H1 (cell line): ENCODE measurements at regions not wholly inside any gene's neighbourhood (a gene's known extent, or its start where the extent isn't known, plus 50 kb on each side); places are given as distances from the start of the nearest gene placed in this dataset.

Source experiments
- CTCF ChIA-PET: fragments of 300-600 bp; sonication (Branson Sonifier 250); formaldehyde crosslinking; loops from one replicate; lab custom pipeline; 2021; ENCODE audit not compliant: partially characterized antibody; lab: Charles Lee
- POLR2A ChIA-PET: fragments of 300-600 bp; sonication (Branson Sonifier 250); formaldehyde crosslinking; loops from one replicate; lab custom pipeline; 2021; ENCODE audit warnings: inconsistent platforms; ENCODE audit not compliant: partially characterized antibody; lab: Charles Lee
- DNase-seq, 2 experiments: peaks; one replicate each; pipeline versions ENCODE4 v3.0.0 to v3.0.0-alpha.2; 2010 to 2022; ENCODE audit warnings: low spot score in 2 of 2, low read depth in 1 of 2, mixed read lengths in 1 of 2
- FAIRE-seq: peaks from 2 replicates; lab custom pipeline; 2011; peaks lifted over from hg19 to GRCh38; lab: Jason Lieb, UNC
- H2AFZ ChIP-seq: 2 replicates; pipeline ENCODE4 v1.8.1; 2012; ENCODE audit warnings: low read length, inconsistent platforms
- H2AK5ac ChIP-seq: 2 replicates; pipeline ENCODE4 v1.6.1; 2013; ENCODE audit warnings: low read depth, low read length
- H2BK120ac ChIP-seq: replicated peaks from 2 replicates; pipeline ENCODE3; 2013; ENCODE audit warnings: low read depth, low read length, inconsistent platforms
- H2BK12ac ChIP-seq: 2 replicates; pipeline ENCODE4 v1.6.1; 2013; ENCODE audit warnings: low read depth, low read length
- H2BK15ac ChIP-seq: 2 replicates; pipeline ENCODE4 v1.6.1; 2013; ENCODE audit warnings: low read length
- H2BK20ac ChIP-seq: 2 replicates; pipeline ENCODE4 v1.6.1; 2013; ENCODE audit warnings: low read length
- H2BK5ac ChIP-seq: 2 replicates; pipeline ENCODE4 v1.6.1; 2013; ENCODE audit warnings: low read depth, low read length
- H3K14ac ChIP-seq: 2 replicates; pipeline ENCODE4 v1.6.1; 2013; ENCODE audit warnings: inconsistent platforms; ENCODE audit not compliant: insufficient read length
- H3K18ac ChIP-seq: 2 replicates; pipeline ENCODE4 v1.6.1; 2013; ENCODE audit warnings: low read length; ENCODE audit errors: extremely low read depth
- H3K23ac ChIP-seq: 2 replicates; pipeline ENCODE4 v1.6.1; 2013; ENCODE audit warnings: inconsistent platforms; ENCODE audit not compliant: insufficient read length
- H3K23me2 ChIP-seq: 2 replicates; pipeline ENCODE4 v1.6.1; 2013; ENCODE audit warnings: low read depth, low read length
- H3K27ac ChIP-seq: 2 replicates; pipeline ENCODE4 v1.6.1; 2011; ENCODE audit warnings: low read depth, low read length, inconsistent platforms
- H3K27me3 ChIP-seq, 4 experiments: replicated peaks in 1 of 4; 1 replicate in 1 of 4; 2 replicates in 3 of 4; pipeline versions ENCODE4 v1.6.1 to v1.8.1; 2011 to 2013; ENCODE audit warnings: low read length in 3 of 4, mild to moderate bottlenecking in 3 of 4, inconsistent platforms in 2 of 4, mixed read lengths in 2 of 4, moderate library complexity in 1 of 4; ENCODE audit not compliant: control insufficient read depth in 3 of 4, insufficient read depth in 3 of 4; ENCODE audit errors: extremely low read depth in 1 of 4
- H3K36me3 ChIP-seq, 4 experiments: 2 replicates each; pipeline versions ENCODE4 v1.6.1 to v1.8.1; 2011 to 2013; ENCODE audit warnings: mild to moderate bottlenecking in 4 of 4, low read length in 3 of 4, moderate library complexity in 2 of 4, control low read depth in 1 of 4, inconsistent platforms in 1 of 4; ENCODE audit not compliant: insufficient read depth in 4 of 4, control insufficient read depth in 2 of 4
- H3K4ac ChIP-seq: replicated peaks from 2 replicates; pipeline ENCODE3; 2013; ENCODE audit warnings: low read length, low read depth, mixed read lengths, inconsistent platforms; ENCODE audit not compliant: insufficient read length
- H3K4me1 ChIP-seq, 4 experiments: replicated peaks in 1 of 4; 1 replicate in 1 of 4; 2 replicates in 3 of 4; pipeline versions ENCODE4 v1.6.1 to v1.8.1; 2011 to 2013; ENCODE audit warnings: low read length in 3 of 4, inconsistent platforms in 2 of 4, mixed read lengths in 1 of 4; ENCODE audit not compliant: insufficient read depth in 4 of 4, control insufficient read depth in 3 of 4
- H3K4me2 ChIP-seq, 2 experiments: 2 replicates each; pipeline versions ENCODE4 v1.6.1 to v1.8.1; 2011 to 2013; ENCODE audit warnings: low read depth in 2 of 2, low read length in 2 of 2, control low read depth in 1 of 2, inconsistent platforms in 1 of 2, mild to moderate bottlenecking in 1 of 2; ENCODE audit not compliant: insufficient read depth in 1 of 2
- H3K4me3 ChIP-seq, 4 experiments: fragments of 200-600, 300-600 bp in 1 of 4; sonication (generic), shearing (Covaris generic), sonication (Bioruptor Twin) in 1 of 4; 2 replicates each; pipeline versions ENCODE4 v1.5.1 to v1.8.1; 2011 to 2016; ENCODE audit warnings: low read length in 4 of 4, low read depth in 3 of 4, control low read depth in 2 of 4, inconsistent platforms in 2 of 4, mild to moderate bottlenecking in 2 of 4, mixed read lengths in 1 of 4, moderate library complexity in 1 of 4; ENCODE audit not compliant: insufficient read depth in 2 of 4; ENCODE audit errors: extremely low read depth in 1 of 4
- H3K56ac ChIP-seq: replicated peaks from 2 replicates; pipeline ENCODE3; 2013; ENCODE audit warnings: low read depth, mild to moderate bottlenecking, mixed read lengths, low read length, inconsistent platforms; ENCODE audit not compliant: insufficient read length
- H3K79me1 ChIP-seq: 2 replicates; pipeline ENCODE4 v1.6.1; 2013; ENCODE audit warnings: low read depth, low read length, control low read depth
- H3K79me2 ChIP-seq, 2 experiments: 2 replicates each; pipeline versions ENCODE4 v1.6.1 to v1.8.1; 2012 to 2013; ENCODE audit warnings: low read length in 2 of 2, mild to moderate bottlenecking in 2 of 2, inconsistent platforms in 1 of 2; ENCODE audit not compliant: insufficient read depth in 2 of 2, control insufficient read depth in 1 of 2
- H3K9ac ChIP-seq, 4 experiments: replicated peaks in 1 of 4; 1 replicate in 1 of 4; 2 replicates in 3 of 4; pipeline versions ENCODE4 v1.6.1 to v1.8.1; 2011 to 2013; ENCODE audit warnings: low read depth in 3 of 4, low read length in 3 of 4, control low read depth in 2 of 4, mild to moderate bottlenecking in 2 of 4, moderate library complexity in 2 of 4, inconsistent platforms in 1 of 4; ENCODE audit errors: extremely low read depth in 1 of 4
- H3K9me3 ChIP-seq, 2 experiments: 2 replicates each; pipeline versions ENCODE4 v1.6.1 to v1.8.1; 2012 to 2013; ENCODE audit warnings: mild to moderate bottlenecking in 2 of 2, moderate library complexity in 2 of 2, control low read depth in 1 of 2, inconsistent platforms in 1 of 2, low read depth in 1 of 2, low read length in 1 of 2, mixed read lengths in 1 of 2; ENCODE audit not compliant: insufficient read depth in 2 of 2
- H4K20me1 ChIP-seq, 2 experiments: replicated peaks in 1 of 2; 2 replicates each; pipeline versions ENCODE3 to v1.8.1; 2011 to 2013; ENCODE audit warnings: inconsistent platforms in 2 of 2, low read length in 2 of 2, mild to moderate bottlenecking in 1 of 2; ENCODE audit not compliant: insufficient read depth in 2 of 2, control insufficient read depth in 1 of 2
- H4K5ac ChIP-seq: 2 replicates; pipeline ENCODE4 v1.6.1; 2013; ENCODE audit warnings: low read length, low read depth, mixed read lengths, inconsistent platforms; ENCODE audit not compliant: insufficient read length
- H4K8ac ChIP-seq: 2 replicates; pipeline ENCODE4 v1.8.0; 2013; ENCODE audit warnings: mild to moderate bottlenecking, moderate library complexity, low read length, inconsistent platforms; ENCODE audit not compliant: insufficient read depth; ENCODE audit errors: extremely low read depth
- H4K91ac ChIP-seq: replicated peaks from 2 replicates; pipeline ENCODE3; 2013; ENCODE audit warnings: low read length, mixed read lengths, inconsistent platforms; ENCODE audit not compliant: insufficient read length
- BACH1 ChIP-seq: IDR thresholded peaks from 2 replicates; pipeline ENCODE4 v1.6.1; 2012; ENCODE audit warnings: low read length, improper control_type of control experiment
- CBX5 ChIP-seq: fragments of 300-800, 300-1000 bp; sonication (generic); IDR thresholded peaks from 2 replicates; pipeline ENCODE4 v1.7.1; 2016; ENCODE audit warnings: antibody characterized with exemption, low read length, low read depth
- CHD1 ChIP-seq: IDR thresholded peaks from 2 replicates; pipeline ENCODE4 v1.6.1; 2012; ENCODE audit warnings: low read depth, low read length, improper control_type of control experiment
- E2F6 ChIP-seq: IDR thresholded peaks from 2 replicates; pipeline ENCODE4 v1.6.1; 2012; ENCODE audit warnings: inconsistent platforms
- EZH2 ChIP-seq: fragments of 200-600 bp; sonication (generic); IDR thresholded peaks from 2 replicates; pipeline ENCODE4 v1.7.1; 2012; ENCODE audit warnings: low read depth, mild to moderate bottlenecking, moderate library complexity, low read length, inconsistent platforms; ENCODE audit not compliant: severe bottlenecking
- MAFK ChIP-seq: IDR thresholded peaks from 2 replicates; pipeline ENCODE4 v1.6.1; 2012; ENCODE audit warnings: low read depth, mild to moderate bottlenecking, improper control_type of control experiment, low read length
- RNF2 ChIP-seq: fragments of 200-900, 300-1000 bp; sonication (generic); IDR thresholded peaks from 2 replicates; pipeline ENCODE4 v1.7.1; 2016; ENCODE audit warnings: borderline replicate concordance, low read depth, mild to moderate bottlenecking, antibody characterized with exemption, low read length; ENCODE audit not compliant: poor library complexity, severe bottlenecking; ENCODE audit errors: missing control alignments
- SRF ChIP-seq: IDR thresholded peaks from 2 replicates; pipeline ENCODE4 v1.6.1; 2011; ENCODE audit warnings: mild to moderate bottlenecking, low read depth, low read length, moderate library complexity
- WGBS, 2 experiments: shearing (Covaris generic) in 1 of 2; methylation state at CpG; one replicate each; pipeline versions ENCODE4 v1.1.6 to v1.1.7; 2013 to 2015; ENCODE audit warnings: low lambda C conversion rate in 2 of 2, mixed read lengths in 2 of 2, inconsistent platforms in 1 of 2, low coverage in 1 of 2, missing lambda C conversion rate in 1 of 2; ENCODE audit not compliant: insufficient replicate concordance in 2 of 2, insufficient coverage in 1 of 2, insufficient read length in 1 of 2; ENCODE audit errors: extremely low coverage in 1 of 2, missing lambda C conversion rate in 1 of 2; 5-methylcytosine and 5-hydroxymethylcytosine counted together

GRCh38 chr16:59522826-59523225 lies 788.7 kb upstream of the GOT2 start:
- H3K36me3 ChIP-seq, result no peaks in the 10 kb centered on the region
- no peaks in the 10 kb centered on the region; a peak in 1 of 7 replicates for H3K4me1 ChIP-seq
- TF ChIP-seq MAFK (no peak), CHD1 (no peak), SRF (no peak), BACH1 (no peak), RNF2 (no peak), EZH2 (no peak), CBX5 (no peak), E2F6 (no peak)
- H3K9ac ChIP-seq, result no peak overlapping the region
- no peaks in the 10 kb centered on the region for H4K20me1 ChIP-seq
- no peaks in the 10 kb centered on the region for H3K79me1 ChIP-seq
- DNase-seq (no peak), FAIRE-seq (no peak)
- ChIA-PET CTCF (no interaction called here), POLR2A (no interaction called here)
- H3K18ac ChIP-seq, result no peak overlapping the region
- H3K23ac ChIP-seq, result no peak overlapping the region
- H2AFZ ChIP-seq, result no peak overlapping the region
- no peak overlapping the region for H2BK5ac ChIP-seq
- H3K4ac ChIP-seq, result no peak overlapping the region
- WGBS, 2 experiments, result 94% methylated on average over 3 of the region's 3 CpGs; no CpG with 5 or more reads in 1 of the 2 experiments
- no peak overlapping the region for H2BK15ac ChIP-seq
- H4K5ac ChIP-seq, result no peak overlapping the region
- no peaks in the 10 kb centered on the region for H3K9me3 ChIP-seq
- H2AK5ac ChIP-seq, result no peak overlapping the region
- no peak overlapping the region for H4K91ac ChIP-seq
- no peak overlapping the region for H2BK120ac ChIP-seq
- H4K8ac ChIP-seq, result no peak overlapping the region
- H3K14ac ChIP-seq, result no peak overlapping the region
- no peak overlapping the region for H3K56ac ChIP-seq
- no peaks in the 10 kb centered on the region for H3K23me2 ChIP-seq
- H3K27ac ChIP-seq, result no peak overlapping the region
- no peaks in the 10 kb centered on the region for H3K79me2 ChIP-seq
- H3K4me2 ChIP-seq, result no peak overlapping the region
- no peak overlapping the region for H2BK12ac ChIP-seq
- H2BK20ac ChIP-seq, result no peak overlapping the region
- H3K4me3 ChIP-seq, result no peak overlapping the region
- no peaks in the 10 kb centered on the region for H3K27me3 ChIP-seq
